Motor neuron (in vitro differentiated cells): ENCODE measurements at regions not wholly inside any gene's neighbourhood (a gene's known extent, or its start where the extent isn't known, plus 50 kb on each side); places are given as distances from the start of the nearest gene placed in this dataset.
"Not testable (repeated sequence)": the region's sequence is repeated elsewhere in the genome, so short reads cannot be mapped to it uniquely, and the experiment has no call there.

Experiments
- ATAC-seq, 8 experiments: fragments of 200-7000 bp; cut with Tn5 transposase; replicated peaks in 6 of 8; 2 replicates each; pipeline ENCODE4 v1.8.0; 2021; ENCODE audit warnings: mild to moderate bottlenecking in 8 of 8, moderate library complexity in 8 of 8
- H3K27ac ChIP-seq, 2 donors: fragments of 250-450 bp; sonication (Bioruptor Pico); 2 replicates each; pipeline ENCODE4 v1.9.0; 2021; ENCODE audit warnings: antibody characterized with exemption in 2 of 2, mild to moderate bottlenecking in 2 of 2, moderate library complexity in 1 of 2
- H3K4me1 ChIP-seq, 2 donors: fragments of 250-450 bp; sonication (Bioruptor Pico); replicated peaks in 1 of 2; 2 replicates each; pipeline ENCODE4 v1.6.1; 2021; ENCODE audit warnings: antibody characterized with exemption in 2 of 2, mild to moderate bottlenecking in 2 of 2, moderate library complexity in 1 of 2
- H3K4me3 ChIP-seq, 5 donors: fragments of 250-450 bp; sonication (Bioruptor Pico); 2 replicates each; pipeline ENCODE4 v1.9.0; 2021; ENCODE audit warnings: antibody characterized with exemption in 5 of 5, mild to moderate bottlenecking in 5 of 5, moderate library complexity in 4 of 5
- WGBS, 10 experiments: fragments of 450-650 bp; shearing (Covaris generic); methylation state at CpG; one replicate each; pipeline ENCODE4 v1.0.0; 2022; 5-methylcytosine and 5-hydroxymethylcytosine counted together
- in situ Hi-C, 9 experiments: fragments of 400-800 bp; cut with MboI; loops; one replicate each; pipeline ENCODE4 v1.15.0; 2021; ENCODE audit warnings: low sequenced_read_pairs in 9 of 9, low pct_unique_long_range_greater_than_20kb in 2 of 9; ENCODE audit not compliant: unreplicated experiment in 9 of 9

DNA sequence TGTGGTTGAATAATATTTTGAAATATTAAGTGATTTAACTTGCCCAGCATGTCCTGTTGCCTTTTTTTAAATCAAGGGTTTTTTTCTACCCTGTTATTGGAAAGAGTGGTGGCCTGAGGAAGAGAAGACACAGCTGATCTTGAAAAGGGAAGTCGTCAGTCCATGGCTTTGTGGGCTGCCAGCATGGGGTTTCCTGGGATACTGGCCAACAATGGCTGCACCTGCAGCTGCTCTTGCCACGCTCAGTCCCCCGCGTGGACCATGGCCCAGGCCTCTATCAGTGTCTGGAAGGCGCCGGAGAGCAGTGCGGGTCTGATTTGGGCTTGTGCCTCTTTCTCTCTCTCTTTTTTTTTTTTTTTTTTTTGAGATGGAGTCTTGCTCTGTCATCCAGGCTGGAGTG, 99.3 kb downstream of the ASB1 start:
- peak in 1 of 8 experiments; percentile 4 for ATAC-seq
- H3K4me1 ChIP-seq = peaks cover 6 to 10% of the 10 kb centered on the region in 2 donors
- H3K4me3 ChIP-seq = no peak overlapping the region
- 28 to 75% (median 60%) methylated on average over 1 to 7 of the region's 7 CpGs; no CpG with 5 or more reads in 3 of the 10 experiments for WGBS, 10 experiments
- in situ Hi-C loops = loop anchor here in 2 of 9 experiments (10.0 to 25.0 kb wide), 2 partner anchors 111 to 259 kb away; no protein-coding TSS in a partner anchor
- no peak overlapping the region for H3K27ac ChIP-seq

DNA sequence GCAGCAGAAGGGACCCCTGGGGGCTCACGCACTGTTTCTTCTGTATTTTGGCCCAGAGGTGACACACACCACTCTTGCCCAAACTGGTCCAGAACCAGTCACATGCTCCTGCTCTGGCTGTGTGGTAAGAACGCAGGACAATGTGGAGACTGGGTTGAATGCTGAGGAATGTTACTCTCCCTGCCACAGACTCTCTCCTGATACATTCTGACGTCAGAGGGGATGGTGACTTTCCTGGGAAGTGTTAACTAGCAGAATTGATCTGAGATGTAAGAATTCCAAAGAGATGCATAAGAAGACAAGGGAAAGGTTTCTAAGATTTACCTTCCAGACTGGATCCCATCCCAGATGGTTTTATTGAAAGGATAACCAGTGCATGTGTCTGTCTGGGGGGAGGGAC, 100.8 kb downstream of the ASB1 start:
- H3K4me1 ChIP-seq = peaks cover 6 to 10% of the 10 kb centered on the region in 2 donors
- H3K27ac ChIP-seq = no peak overlapping the region
- peak in 1 of 8 experiments; percentile 5 for ATAC-seq
- in situ Hi-C loops = loop anchor here in 2 of 9 experiments (10.0 to 25.0 kb wide), 2 partner anchors 110 to 257 kb away; no protein-coding TSS in a partner anchor
- no peak overlapping the region for H3K4me3 ChIP-seq
- 67 to 83% (median 82%) methylated on average over 1 to 2 of the region's 3 CpGs; no CpG with 5 or more reads in 6 of the 10 experiments for WGBS, 10 experiments

DNA sequence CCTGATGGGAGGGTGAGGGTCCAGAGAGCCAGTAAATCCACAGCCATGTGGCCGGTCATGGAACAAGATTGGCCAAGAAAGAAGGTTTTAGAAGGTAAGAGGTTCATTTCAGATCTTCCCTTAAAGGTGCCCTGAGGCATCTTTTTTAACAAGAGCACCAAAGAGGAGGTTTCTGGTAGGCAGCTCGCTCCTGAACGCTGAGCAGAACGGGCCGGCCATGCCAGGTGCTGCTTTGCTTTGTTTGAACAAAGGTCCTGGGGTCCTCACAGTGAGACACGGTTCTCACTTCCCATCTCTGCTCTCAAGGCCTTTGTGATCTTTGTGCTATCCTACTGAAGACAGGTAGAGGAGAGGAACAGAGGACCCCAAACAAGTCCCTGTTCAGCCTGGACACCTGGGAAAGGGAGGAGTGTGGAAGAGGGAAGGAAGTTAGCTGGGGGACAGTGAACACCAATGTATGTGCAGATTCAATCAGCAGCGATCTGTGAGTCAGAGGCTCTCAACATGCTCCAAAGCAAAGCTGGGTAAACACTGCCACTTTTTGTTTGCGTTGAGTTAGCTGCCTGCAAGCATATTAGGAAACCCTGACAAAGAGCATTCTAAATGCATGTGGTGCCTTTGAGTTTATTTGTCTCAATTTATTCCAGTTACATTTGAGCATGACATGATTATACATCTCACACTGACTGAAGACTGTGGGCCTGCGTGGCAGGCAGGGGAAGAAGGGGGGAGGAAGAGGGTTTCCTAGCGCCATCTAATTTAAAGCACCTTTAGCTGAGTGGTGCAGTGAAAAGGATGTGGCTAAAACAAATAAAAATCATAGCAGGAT, 102.4 kb downstream of the ASB1 start:
- peak in 5 of 8 experiments; percentile 33 to 93 (median 69) for ATAC-seq

DNA sequence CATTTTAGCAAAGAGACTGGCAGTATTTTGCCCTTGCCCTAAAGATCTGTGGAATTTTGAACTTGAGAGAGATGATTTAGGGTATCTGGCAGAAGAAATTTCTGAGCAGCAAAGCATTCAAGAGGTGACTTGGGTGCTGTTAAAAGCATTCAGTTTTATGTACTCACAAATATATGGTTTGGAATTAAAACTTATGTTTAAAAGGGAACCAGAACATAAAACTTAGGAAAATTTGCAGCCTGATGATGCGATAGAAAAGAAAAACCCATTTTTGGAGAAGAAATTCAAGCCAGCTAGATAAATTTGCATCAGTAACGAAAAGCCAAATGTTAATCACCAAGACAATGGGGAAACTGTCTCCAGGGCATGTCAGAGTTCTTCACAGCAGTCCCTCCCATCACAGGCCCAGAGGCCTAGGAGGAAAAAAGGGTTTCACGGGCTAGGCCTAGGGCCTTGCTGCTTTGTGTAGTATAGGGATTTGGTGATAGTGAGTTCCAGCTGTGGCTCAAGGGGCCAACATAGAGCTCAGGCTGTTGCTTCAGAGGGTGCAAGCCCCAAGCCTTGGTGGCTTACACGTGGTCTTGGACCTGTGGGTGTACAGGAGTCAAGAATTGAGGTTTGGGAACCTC, 104.4 kb downstream of the ASB1 start:
- in situ Hi-C loops = loop anchor here in 1 of 9 experiments (25.0 kb wide), 1 partner anchor 106 kb away; no protein-coding TSS in a partner anchor
- ATAC-seq, H3K4me3 ChIP-seq, H3K4me1 ChIP-seq, H3K27ac ChIP-seq: not testable (repeated sequence)
- WGBS, 10 experiments = 47 to 100% (median 88%) methylated on average over 1 to 4 of the region's 4 CpGs

More for the DNA sequence above, 102.4 kb downstream of the ASB1 start:
- Histone ChIP-seq H3K4me3 (no peak overlapping the region), H3K27ac (no peak overlapping the region), H3K4me1 (no peaks in the 10 kb centered on the region)
- in situ Hi-C loops = loop anchor here in 2 of 9 experiments (10.0 to 25.0 kb wide), 2 partner anchors 108 to 256 kb away; no protein-coding TSS in a partner anchor
- 0 to 100% (median 65%) methylated on average over 1 to 8 of the region's 10 CpGs for WGBS, 10 experiments

DNA sequence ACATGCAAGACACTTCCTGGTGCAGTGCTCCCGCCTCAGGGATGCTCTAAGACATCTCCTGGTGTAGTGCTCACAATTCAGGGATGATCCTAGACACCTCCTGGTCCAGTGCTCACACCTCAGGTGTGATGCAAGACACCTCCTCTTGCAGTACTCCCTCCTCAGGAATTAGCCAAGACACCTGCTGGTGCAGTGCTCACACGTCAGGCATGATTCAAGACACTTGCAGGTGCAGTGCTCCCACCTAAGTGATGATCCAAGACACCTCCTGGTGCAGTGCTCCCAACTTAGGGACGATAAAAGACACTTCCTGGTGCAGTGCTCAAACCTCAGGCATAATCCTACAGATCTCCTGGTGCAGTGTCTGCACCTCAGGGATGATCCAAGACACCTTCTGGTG, 117.0 kb downstream of the ASB1 start:
- not testable (repeated sequence) for H3K4me3 ChIP-seq, ATAC-seq, H3K4me1 ChIP-seq, H3K27ac ChIP-seq
- WGBS, 10 experiments = 0 to 40% (median 20%) methylated on average over 1 to 3 of the region's 3 CpGs; no CpG with 5 or more reads in 7 of the 10 experiments
- in situ Hi-C loops = loop anchor here in 1 of 9 experiments (25.0 kb wide), 1 partner anchor 94 kb away; no protein-coding TSS in a partner anchor

DNA sequence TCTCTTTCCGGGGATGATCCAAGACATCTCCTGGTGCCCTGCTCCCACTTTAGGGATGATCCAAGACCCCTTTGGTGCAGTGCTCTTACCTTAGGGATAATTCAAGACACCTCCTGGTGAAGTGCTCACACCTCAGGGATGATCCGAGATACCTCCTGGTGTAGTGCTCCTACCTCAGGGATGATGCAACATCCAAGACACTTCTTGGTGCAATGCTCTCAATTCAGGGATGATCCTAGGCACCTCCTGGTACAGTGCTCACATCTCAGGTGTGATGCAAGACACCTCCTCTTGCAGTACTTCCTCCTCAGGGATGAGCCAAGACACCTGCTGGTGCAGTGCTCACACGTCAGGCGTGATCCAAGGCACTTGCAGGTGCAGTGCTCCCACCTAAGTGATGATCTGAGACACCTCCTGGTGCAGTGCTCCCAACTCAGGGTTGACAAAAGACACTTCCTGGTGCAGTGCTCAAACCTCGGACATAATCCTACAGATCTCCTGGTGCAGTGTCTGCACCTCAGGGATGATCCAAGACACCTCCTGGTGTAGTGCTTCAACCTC, 122.3 kb downstream of the ASB1 start:
- no peak for ATAC-seq
- in situ Hi-C loops = loop anchor here in 1 of 9 experiments (25.0 kb wide), 1 partner anchor 88 kb away; no protein-coding TSS in a partner anchor
- 40 to 100% (median 91%) methylated on average over 1 to 4 of the region's 5 CpGs; no CpG with 5 or more reads in 4 of the 10 experiments for WGBS, 10 experiments
- no peaks in the 10 kb centered on the region for H3K4me1 ChIP-seq
- no peak overlapping the region for H3K27ac ChIP-seq
- H3K4me3 ChIP-seq = no peak overlapping the region

DNA sequence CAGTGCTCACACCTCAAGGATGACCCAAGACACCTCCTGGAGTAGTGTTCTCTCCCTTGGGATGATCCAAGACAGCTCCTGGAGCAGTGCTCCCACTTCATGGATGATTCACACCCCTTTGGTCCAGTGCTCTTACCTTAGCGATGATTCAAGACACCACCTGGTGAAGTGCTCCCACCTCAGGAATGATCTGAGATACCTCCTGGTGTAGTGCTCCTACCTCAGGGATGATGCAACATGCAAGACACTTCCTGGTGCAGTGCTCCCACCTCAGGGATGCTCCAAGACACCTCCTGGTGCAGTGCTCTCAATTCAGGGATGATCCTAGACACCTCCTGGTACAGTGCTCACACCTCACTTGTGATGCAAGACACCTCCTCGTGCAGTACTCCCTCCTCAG, 123.1 kb downstream of the ASB1 start:
- Histone ChIP-seq H3K27ac (no peak overlapping the region), H3K4me3 (no peak overlapping the region), H3K4me1 (no peaks in the 10 kb centered on the region)
- WGBS, 10 experiments = 100% methylated on average over 1 of the region's 2 CpGs; no CpG with 5 or more reads in 7 of the 10 experiments
- no peak for ATAC-seq
- in situ Hi-C loops = loop anchor here in 1 of 9 experiments (25.0 kb wide), 1 partner anchor 87 kb away; no protein-coding TSS in a partner anchor

DNA sequence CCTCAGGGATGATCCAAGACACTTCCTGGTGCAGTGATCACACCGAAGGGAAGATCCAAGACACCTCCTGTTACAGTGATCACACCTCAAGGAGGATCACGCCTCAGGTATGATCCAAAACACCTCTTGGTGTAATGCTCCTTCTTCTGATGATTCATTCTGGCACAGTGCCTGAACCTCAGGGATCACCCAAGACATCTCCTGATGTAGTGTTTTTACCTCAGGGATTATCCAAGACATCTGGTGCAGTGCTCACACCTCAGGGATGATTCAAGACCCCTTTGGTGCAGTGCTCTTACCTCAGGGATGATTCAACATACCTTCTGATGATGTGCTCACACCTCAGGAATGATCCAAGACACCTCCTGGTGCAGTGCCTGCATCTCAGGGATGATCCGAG, 124.4 kb downstream of the ASB1 start:
- no peak overlapping the region for H3K4me3 ChIP-seq
- in situ Hi-C loops = no loop called here
- no peak overlapping the region for H3K27ac ChIP-seq
- H3K4me1 ChIP-seq = no peaks in the 10 kb centered on the region
- ATAC-seq = no peak
- WGBS, 10 experiments = 60 to 88% (median 80%) methylated on average over 1 of the region's 3 CpGs; no CpG with 5 or more reads in 7 of the 10 experiments

DNA sequence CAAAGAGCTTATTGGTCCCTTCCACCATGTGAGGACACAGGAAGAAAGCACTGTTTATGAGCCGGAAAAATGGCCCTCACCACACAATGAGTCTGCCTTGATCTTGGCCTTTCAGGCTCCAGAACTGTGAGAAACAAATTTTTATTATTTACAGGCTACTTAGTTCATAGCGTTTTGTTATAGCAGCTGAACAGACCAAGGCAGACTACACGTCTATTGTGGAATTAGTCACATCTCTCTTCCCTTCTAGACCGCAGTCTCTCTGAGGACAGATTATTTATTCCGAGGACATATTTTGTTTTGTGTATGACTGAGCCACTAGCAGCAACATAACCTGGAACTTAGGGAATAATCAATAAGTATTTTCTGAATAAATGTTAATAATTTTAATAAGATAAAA, 125.5 kb downstream of the ASB1 start:
- Histone ChIP-seq H3K4me1 (no peaks in the 10 kb centered on the region), H3K27ac (no peak overlapping the region), H3K4me3 (no peak overlapping the region)
- no peak for ATAC-seq
- WGBS, 10 experiments = 57 to 100% (median 91%) methylated on average over 1 to 4 of the region's 5 CpGs; no CpG with 5 or more reads in 1 of the 10 experiments
- in situ Hi-C loops = no loop called here

DNA sequence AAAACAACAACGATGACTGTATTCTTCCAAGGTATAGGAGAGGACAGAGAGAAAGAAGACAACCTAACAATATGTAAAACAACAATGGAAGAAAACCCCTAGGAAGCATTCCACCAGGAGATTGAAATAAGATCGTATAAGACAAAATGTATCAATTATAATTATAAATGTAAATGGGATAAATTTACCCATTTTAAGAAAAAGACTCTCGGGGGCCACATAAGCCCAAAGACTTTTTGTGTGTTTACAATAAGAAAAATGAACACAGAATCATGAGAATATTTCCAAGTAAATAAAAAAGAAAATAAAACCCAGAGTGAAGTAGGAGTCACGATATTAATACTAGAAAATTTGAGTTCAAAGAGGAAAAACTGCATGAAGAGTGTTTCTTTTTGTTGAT, 126.4 kb downstream of the ASB1 start:
- in situ Hi-C loops = no loop called here
- 63 to 92% (median 82%) methylated on average over 2 to 4 of the region's 4 CpGs for WGBS, 10 experiments
- ATAC-seq = no peak
- no peaks in the 10 kb centered on the region for H3K4me1 ChIP-seq
- no peak overlapping the region for H3K4me3 ChIP-seq
- H3K27ac ChIP-seq = no peak overlapping the region

DNA sequence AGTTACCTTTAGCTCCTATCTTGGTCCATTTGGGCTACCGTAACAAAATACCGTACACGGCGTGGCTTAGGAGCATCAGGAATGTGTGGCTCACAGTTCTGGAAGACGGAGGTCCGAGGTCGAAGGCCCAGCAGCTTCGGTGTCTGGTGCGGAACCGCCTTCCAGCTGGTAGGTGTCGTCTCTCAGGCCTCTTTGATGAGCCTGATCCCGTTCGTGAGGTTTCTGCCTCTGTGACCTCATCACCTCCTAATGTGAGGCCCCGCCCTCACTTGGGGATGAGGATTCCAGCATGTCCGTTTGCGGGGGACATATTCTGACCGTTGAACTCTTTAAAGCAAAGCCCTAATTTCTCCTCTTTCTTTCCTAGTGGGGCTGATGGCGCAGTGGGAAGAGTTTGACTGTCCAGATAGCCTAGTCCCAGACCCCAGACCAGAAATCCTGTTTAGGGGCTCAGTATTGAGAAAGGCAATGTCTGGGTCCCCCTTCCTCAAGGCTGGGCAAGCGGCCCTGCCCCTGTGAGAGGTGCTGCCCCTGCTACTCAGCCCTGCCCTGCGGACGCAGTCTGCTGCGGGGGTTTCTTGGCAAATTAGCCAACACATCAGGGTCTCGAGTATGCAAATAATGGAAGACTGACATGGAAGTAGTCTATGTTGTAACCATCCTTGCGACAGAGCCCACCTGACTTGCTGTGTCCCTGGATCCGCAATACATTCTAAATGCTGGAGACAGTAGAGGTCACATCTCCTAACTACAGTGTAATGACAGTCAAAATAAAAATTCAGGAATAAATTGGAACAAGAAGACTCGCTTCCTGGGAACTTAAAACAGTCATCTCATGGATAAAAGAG, 128.0 kb downstream of the ASB1 start:
- ATAC-seq = no peak
- Histone ChIP-seq H3K27ac (no peak overlapping the region), H3K4me3 (no peak overlapping the region), H3K4me1 (no peaks in the 10 kb centered on the region)
- WGBS, 10 experiments = 20 to 92% (median 74%) methylated on average over 1 to 12 of the region's 26 CpGs
- in situ Hi-C loops = no loop called here
